DND-41 (cell line): ENCODE measurements at regions not wholly inside any gene's neighbourhood (a gene's known extent, or its start where the extent isn't known, plus 50 kb on each side); places are given as distances from the start of the nearest gene placed in this dataset.

Source experiments
- CTCF ChIP-seq: IDR thresholded peaks from 2 replicates; pipeline ENCODE4 v1.5.1; 2012; ENCODE audit warnings: borderline replicate concordance, low read length, moderate library complexity, mild to moderate bottlenecking; ENCODE audit not compliant: poor library complexity, severe bottlenecking; ENCODE audit errors: extremely low read depth
- EZH2 ChIP-seq: IDR thresholded peaks from 3 replicates; pipeline ENCODE4 v1.6.1; 2012; ENCODE audit warnings: borderline replicate concordance, low read depth, mild to moderate bottlenecking, moderate library complexity, low read length, inconsistent platforms; ENCODE audit not compliant: severe bottlenecking

- no peak for TF ChIP-seq EZH2
- TF ChIP-seq CTCF = no peak
These were observed 2338.6 kb downstream of the LRRC4C start for GRCh38 chr11:39120890-39121289.
